DND-41 (cell line): ENCODE measurements at regions not wholly inside any gene's neighbourhood (a gene's known extent, or its start where the extent isn't known, plus 50 kb on each side); places are given as distances from the start of the nearest gene placed in this dataset.

ENCODE experiments used
- ATAC-seq: fragments of 200-7000 bp; cut with Tn5 transposase; 3 replicates; pipeline ENCODE4 v1.9.1; 2021; ENCODE audit warnings: low read depth; ENCODE audit not compliant: insufficient read depth
- DNase-seq: peaks from one replicate; pipeline ENCODE4 v3.0.0-alpha.2; 2020
- H2AFZ ChIP-seq: 2 replicates; pipeline ENCODE4 v1.6.0; 2012; ENCODE audit warnings: low read depth, low read length
- H3K27ac ChIP-seq: 2 replicates; pipeline ENCODE4 v1.5.1; 2012; ENCODE audit warnings: low read length, inconsistent platforms
- H3K27me3 ChIP-seq: fragments of 200-600 bp; sonication (generic); 2 replicates; pipeline ENCODE4 v1.6.0; 2012; ENCODE audit warnings: low read length, mild to moderate bottlenecking, inconsistent platforms; ENCODE audit not compliant: insufficient read depth, poor library complexity
- H3K36me3 ChIP-seq: 2 replicates; pipeline ENCODE4 v1.5.1; 2012; ENCODE audit warnings: low read length, inconsistent platforms; ENCODE audit not compliant: insufficient read depth
- H3K4me1 ChIP-seq: 2 replicates; pipeline ENCODE4 v1.5.1; 2012; ENCODE audit warnings: mild to moderate bottlenecking, low read length; ENCODE audit not compliant: insufficient read depth
- H3K4me2 ChIP-seq: 2 replicates; pipeline ENCODE4 v1.6.0; 2012; ENCODE audit warnings: mild to moderate bottlenecking, moderate library complexity, low read length, inconsistent platforms; ENCODE audit not compliant: insufficient read depth
- H3K4me3 ChIP-seq, 2 experiments: fragments of 200-600 bp in 1 of 2; shearing (Covaris generic) in 1 of 2; 2 replicates each; pipeline ENCODE4 v1.5.1; 2012 to 2016; ENCODE audit warnings: inconsistent platforms in 2 of 2, low read length in 2 of 2, mild to moderate bottlenecking in 2 of 2, low read depth in 1 of 2, moderate library complexity in 1 of 2
- H3K79me2 ChIP-seq: 2 replicates; pipeline ENCODE4 v1.6.0; 2012; ENCODE audit warnings: low read length, inconsistent platforms; ENCODE audit not compliant: insufficient read depth
- H3K9ac ChIP-seq: 2 replicates; pipeline ENCODE4 v1.6.0; 2012; ENCODE audit warnings: low read depth, mild to moderate bottlenecking, inconsistent platforms, low read length, moderate library complexity
- H3K9me3 ChIP-seq: 2 replicates; pipeline ENCODE4 v1.5.1; 2012; ENCODE audit warnings: low read length, moderate library complexity, mild to moderate bottlenecking, inconsistent platforms; ENCODE audit not compliant: insufficient read depth, severe bottlenecking
- H4K20me1 ChIP-seq: 2 replicates; pipeline ENCODE4 v1.6.0; 2012; ENCODE audit warnings: low read length; ENCODE audit not compliant: insufficient read depth
- EZH2 ChIP-seq: IDR thresholded peaks from 3 replicates; pipeline ENCODE4 v1.6.1; 2012; ENCODE audit warnings: borderline replicate concordance, low read depth, mild to moderate bottlenecking, moderate library complexity, low read length, inconsistent platforms; ENCODE audit not compliant: severe bottlenecking
- TF ChIP-seq, protein P1 (sequence below): IDR thresholded peaks from 2 replicates; pipeline ENCODE4 v1.5.1; 2012; ENCODE audit warnings: borderline replicate concordance, low read length, moderate library complexity, mild to moderate bottlenecking; ENCODE audit not compliant: poor library complexity, severe bottlenecking; ENCODE audit errors: extremely low read depth

DNA sequence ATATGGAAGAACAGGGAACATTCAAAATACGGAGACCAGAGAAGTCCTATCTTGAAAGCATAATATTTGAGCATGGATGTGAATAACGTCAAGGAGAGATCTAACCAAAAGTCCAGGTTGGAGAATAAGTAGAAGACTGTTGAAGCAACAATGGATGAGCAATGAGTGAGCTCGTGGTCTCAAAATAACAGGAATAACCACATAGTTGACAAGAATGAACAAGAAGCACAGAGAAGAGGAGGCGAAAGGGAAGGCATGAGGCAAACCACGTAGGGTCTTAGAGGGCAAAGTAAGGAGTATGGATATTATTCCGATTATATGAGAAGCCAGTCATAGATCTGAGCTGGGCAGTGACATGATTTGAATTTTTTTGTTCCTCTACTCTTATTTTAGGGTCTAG is 710.2 kb downstream of the BRINP1 start:
- H3K27me3 ChIP-seq = no peaks in the 10 kb centered on the region

DNA sequence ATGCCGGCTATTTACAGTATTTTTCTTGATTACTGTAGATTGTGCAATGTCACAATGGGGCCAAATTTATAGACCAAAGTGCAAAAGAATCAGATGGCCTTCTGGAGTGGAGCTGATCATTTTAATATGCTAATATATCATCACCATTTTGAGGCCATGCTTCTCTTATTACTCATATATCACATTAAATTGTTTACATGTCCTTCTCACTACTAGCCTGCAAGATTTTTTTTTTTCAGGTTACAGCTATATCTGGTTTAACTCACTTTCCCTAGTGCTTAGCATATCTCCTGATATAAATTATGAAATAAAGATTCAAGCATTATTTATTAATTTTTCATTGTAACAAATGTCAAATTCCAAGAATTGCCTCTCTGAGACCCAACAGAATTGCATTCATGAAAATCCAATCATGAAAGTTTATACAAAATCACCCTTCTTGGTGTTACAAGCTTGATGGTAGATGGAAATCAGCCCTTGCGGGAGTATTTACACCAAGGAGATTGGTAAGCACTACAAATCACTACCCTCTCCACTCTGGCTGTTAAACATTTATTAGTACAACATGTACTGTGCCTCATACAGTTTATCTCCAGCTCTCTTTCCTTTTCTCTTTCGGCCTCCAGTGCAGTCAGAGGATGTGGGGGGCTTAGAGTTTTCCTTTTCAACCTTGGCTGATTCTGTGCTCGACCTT is 703.9 kb downstream of the BRINP1 start:
- H3K4me3 ChIP-seq = no peak overlapping the region
- H3K79me2 ChIP-seq = no peaks in the 10 kb centered on the region
- no peak overlapping the region for H3K9ac ChIP-seq
- H3K27me3 ChIP-seq = no peaks in the 10 kb centered on the region
- H3K4me1 ChIP-seq = no peaks in the 10 kb centered on the region
- no peaks in the 10 kb centered on the region for H4K20me1 ChIP-seq
- no peak overlapping the region for H3K27ac ChIP-seq
- H3K9me3 ChIP-seq = no peaks in the 10 kb centered on the region
- H3K4me2 ChIP-seq = no peak overlapping the region
- no peaks in the 10 kb centered on the region for H3K36me3 ChIP-seq
- ATAC-seq (no peak), DNase-seq (no peak)
- H2AFZ ChIP-seq = no peak overlapping the region
- TF ChIP-seq, protein P1, sequence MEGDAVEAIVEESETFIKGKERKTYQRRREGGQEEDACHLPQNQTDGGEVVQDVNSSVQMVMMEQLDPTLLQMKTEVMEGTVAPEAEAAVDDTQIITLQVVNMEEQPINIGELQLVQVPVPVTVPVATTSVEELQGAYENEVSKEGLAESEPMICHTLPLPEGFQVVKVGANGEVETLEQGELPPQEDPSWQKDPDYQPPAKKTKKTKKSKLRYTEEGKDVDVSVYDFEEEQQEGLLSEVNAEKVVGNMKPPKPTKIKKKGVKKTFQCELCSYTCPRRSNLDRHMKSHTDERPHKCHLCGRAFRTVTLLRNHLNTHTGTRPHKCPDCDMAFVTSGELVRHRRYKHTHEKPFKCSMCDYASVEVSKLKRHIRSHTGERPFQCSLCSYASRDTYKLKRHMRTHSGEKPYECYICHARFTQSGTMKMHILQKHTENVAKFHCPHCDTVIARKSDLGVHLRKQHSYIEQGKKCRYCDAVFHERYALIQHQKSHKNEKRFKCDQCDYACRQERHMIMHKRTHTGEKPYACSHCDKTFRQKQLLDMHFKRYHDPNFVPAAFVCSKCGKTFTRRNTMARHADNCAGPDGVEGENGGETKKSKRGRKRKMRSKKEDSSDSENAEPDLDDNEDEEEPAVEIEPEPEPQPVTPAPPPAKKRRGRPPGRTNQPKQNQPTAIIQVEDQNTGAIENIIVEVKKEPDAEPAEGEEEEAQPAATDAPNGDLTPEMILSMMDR = no peak
- TF ChIP-seq EZH2 = no peak

More for the DNA sequence above, 710.2 kb downstream of the BRINP1 start:
- Histone ChIP-seq H3K4me3 (no peak overlapping the region), H2AFZ (no peak overlapping the region), H4K20me1 (no peaks in the 10 kb centered on the region), H3K27ac (no peak overlapping the region), H3K79me2 (no peaks in the 10 kb centered on the region), H3K4me2 (no peak overlapping the region), H3K9me3 (no peaks in the 10 kb centered on the region), H3K4me1 (no peaks in the 10 kb centered on the region), H3K36me3 (no peaks in the 10 kb centered on the region), H3K9ac (no peak overlapping the region)
- TF ChIP-seq, protein P1 = no peak
- TF ChIP-seq EZH2 = no peak
- DNase-seq = no peak
- ATAC-seq = no peak

GRCh38 chr9:118670011-118670953 is 699.0 kb downstream of the BRINP1 start:
- TF ChIP-seq, protein P1 = no peak
- no peak for TF ChIP-seq EZH2
- DNase-seq = no peak
- H3K27me3 ChIP-seq = no peaks in the 10 kb centered on the region
- H2AFZ ChIP-seq = no peak overlapping the region
- H3K9me3 ChIP-seq = no peaks in the 10 kb centered on the region
- H3K36me3 ChIP-seq = no peaks in the 10 kb centered on the region
- no peak overlapping the region for H3K4me2 ChIP-seq
- no peak overlapping the region for H3K27ac ChIP-seq
- ATAC-seq = no peak
- H4K20me1 ChIP-seq = no peaks in the 10 kb centered on the region
- H3K79me2 ChIP-seq = no peaks in the 10 kb centered on the region
- no peak overlapping the region for H3K4me3 ChIP-seq
- no peak overlapping the region for H3K9ac ChIP-seq
- no peaks in the 10 kb centered on the region for H3K4me1 ChIP-seq
